GM18505 (cell line): ENCODE measurements at regions not wholly inside any gene's neighbourhood (a gene's known extent, or its start where the extent isn't known, plus 50 kb on each side); places are given as distances from the start of the nearest gene placed in this dataset.

Source experiments
- ATAC-seq: cut with Tn5 transposase; IDR thresholded peaks from one replicate; pipeline ENCODE4 v1.9.1; 2021; ENCODE audit not compliant: unreplicated experiment
- POLR2A ChIP-seq: IDR thresholded peaks from 4 replicates; pipeline ENCODE4 v1.6.1; 2011; ENCODE audit warnings: borderline replicate concordance; ENCODE audit not compliant: insufficient read depth, insufficient read length; ENCODE audit errors: extremely low read depth

DNA sequence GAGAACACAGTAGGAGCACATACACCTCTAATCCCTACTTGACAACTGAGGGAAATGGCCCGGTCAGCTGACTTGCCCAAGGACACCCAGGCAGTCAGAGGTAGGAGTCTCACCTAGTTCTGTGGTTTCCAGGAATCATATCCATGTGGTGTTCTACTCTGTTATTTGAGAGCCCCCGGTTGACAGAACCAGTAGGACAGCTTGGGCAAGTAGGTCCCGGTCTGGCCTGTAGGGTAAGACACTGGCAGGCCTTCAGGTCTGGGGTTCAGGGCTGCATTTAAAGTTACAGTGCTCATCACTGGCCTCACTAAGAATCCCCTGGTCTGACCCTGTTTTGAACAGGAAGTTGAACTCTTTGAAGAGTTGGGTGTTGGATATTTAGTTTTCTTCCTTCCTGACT, 476.1 kb downstream of the SHQ1 start:
- no peak for ATAC-seq

DNA sequence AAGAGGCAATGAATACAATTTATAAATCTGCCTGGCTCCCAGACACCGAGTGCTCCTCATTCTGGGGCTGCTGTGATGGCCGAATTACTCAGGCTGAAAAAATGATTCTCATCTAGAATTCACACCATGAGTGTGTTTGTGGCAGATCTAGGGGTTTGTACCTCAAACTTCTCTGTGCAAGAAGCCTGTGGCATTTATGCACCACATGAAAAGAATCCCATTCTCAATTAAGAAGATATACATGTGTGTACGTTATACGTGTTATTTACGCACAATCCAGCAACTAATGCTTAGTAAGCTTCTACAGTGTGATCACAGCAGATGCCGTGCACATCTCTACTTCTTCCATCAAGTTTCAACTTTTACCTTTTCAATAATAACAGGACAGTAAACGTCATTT, 476.8 kb downstream of the SHQ1 start:
- TF ChIP-seq POLR2A = no peak
- no peak for ATAC-seq

More for the DNA sequence above, 476.1 kb downstream of the SHQ1 start:
- TF ChIP-seq POLR2A = no peak

DNA sequence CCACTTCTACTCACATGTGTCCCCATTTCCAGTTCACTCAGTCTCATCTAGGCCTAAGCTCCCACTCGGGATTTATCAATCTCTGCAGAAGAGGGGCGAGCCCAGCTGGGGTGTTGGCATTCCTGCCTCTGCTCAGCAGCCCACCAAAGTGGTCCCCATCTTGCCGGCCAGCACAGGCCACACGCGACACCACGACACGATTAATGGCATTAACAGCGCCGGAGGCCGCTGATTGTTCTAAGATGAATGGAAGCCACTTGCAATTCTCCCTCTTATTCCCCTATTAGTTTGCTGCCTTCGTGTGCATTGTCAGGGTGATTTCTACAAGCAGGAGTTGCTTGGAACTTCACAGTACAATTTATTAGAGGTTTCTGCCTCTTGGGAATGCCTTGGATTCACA, 477.3 kb downstream of the SHQ1 start:
- no peak for ATAC-seq
- TF ChIP-seq POLR2A = no peak

DNA sequence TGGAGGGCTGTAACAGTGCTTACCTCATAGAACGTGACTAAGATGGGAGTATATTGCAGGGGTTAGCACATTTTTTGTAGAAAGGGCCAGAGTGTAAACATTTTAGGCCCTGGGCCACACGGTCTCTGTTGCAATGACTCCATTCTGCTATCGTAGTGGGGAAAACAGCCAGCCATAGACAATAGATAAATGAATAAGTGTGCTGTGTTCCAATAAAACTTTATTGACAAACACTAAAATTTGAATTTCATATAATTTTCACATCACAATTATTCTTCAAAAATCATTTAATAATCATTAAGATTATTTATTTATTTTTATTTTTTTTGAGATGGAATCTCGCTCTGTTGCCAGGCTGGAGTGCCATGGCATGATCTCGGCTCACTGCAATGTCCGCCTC, 478.6 kb downstream of the SHQ1 start:
- TF ChIP-seq POLR2A = no peak
- ATAC-seq = no peak

DNA sequence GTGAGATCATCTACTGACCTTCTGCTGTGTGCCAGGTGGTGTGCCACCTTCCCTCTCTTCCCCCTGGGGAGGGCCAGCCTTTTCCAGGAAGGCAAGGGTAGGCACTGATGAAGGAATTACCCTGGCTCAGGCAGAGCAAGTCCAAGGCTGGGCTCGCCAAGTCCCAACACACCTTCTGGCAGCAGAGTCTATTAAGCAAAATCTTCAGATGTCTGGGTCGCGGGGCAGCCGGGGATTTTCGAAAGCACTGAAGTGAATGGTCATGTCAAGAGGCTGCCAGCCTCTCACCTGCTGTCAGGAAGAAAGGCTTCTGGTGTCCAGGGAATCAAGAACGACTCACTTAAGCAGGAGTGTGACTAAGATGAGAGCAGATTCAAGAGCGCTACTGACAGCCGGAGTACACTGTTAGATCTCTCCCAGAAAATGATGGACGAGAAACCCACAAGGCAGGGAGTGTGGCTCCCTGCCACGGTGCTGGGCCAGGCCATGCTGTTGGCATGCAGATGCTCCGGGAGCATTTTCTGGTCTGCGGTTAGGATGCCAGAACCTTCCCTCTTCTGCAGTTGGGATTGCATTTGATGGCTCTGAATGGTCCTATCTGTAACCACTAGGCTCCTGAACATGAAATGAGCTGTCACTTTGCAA, 479.8 kb downstream of the SHQ1 start:
- TF ChIP-seq POLR2A = no peak
- ATAC-seq = no peak

DNA sequence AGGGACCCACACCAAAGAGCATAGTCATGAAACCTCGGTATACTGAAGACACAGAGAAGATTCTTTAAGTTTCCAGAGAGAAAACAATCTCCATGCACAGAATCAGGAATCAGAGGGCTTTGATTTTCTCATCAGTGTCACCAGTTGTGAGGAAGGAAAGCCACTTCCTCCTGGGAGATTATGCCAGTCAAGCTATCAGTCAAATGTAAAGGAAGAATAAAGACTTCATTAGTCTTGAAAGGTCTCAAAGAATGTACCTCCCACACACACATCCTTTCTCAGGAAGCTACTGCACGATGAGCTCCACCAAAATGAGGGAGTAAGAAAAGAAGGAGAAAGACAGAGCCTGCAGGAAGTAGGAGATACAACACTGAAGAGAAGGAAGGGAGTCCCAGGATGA, 486.3 kb downstream of the SHQ1 start:
- no peak for ATAC-seq
- no peak for TF ChIP-seq POLR2A

DNA sequence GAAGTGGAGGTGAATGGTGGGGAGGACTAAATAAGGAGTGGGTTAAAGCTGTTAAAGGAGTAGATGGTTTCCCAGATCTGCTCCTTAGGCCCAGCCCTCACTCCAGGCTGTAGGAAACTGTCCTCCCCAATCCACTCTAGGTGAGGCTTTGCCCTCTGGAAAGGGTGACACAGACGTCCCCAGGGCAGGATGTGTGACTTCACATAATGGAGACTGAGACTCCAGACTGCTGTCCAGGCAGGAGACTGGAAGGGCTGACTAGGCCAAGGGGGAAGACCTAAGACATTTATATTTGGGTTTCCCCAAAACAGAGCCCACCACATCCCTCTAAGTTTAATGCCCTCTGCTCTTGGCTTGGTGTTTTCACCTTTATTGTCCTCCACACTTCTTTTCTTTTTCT, 488.5 kb downstream of the SHQ1 start:
- TF ChIP-seq POLR2A = no peak
- ATAC-seq = no peak

DNA sequence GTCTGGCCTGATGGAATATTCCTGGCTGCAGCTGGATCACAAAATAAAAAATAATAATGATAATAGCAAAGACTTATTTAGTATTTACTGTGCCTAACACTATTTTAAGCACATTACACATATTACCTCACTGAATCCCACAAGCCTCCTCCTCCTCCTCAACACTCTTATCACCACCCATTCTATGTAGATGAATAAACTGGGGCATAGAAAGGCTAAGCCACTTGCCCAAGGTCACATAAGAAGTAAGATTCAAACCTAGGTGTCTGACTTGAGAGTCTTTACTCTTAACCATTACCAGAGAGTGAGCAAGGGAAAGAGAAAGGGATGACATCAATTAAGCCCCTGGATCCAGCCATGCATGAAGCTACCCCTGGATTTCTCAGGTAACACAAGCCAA, 493.1 kb downstream of the SHQ1 start:
- no peak for ATAC-seq
- TF ChIP-seq POLR2A = no peak

DNA sequence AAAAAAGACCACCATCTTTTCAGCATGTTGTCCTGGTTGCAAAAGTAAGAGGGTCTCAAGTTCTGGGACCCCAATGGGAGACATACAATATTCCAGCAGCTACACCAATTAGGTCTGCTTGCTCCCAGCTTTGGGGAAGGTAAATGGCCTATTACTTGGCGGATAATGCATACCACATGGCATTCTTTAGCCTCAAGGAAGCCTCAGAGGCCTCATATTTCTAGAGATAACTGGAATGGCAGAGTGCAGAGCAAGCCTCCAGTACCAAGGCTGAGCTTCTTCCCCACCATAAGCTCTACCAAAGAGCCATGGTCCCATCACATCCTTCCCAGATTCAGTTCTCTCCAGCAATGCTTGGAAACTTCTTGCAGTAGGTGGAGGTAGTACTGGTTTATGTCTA, 493.8 kb downstream of the SHQ1 start:
- no peak for TF ChIP-seq POLR2A
- ATAC-seq = no peak

DNA sequence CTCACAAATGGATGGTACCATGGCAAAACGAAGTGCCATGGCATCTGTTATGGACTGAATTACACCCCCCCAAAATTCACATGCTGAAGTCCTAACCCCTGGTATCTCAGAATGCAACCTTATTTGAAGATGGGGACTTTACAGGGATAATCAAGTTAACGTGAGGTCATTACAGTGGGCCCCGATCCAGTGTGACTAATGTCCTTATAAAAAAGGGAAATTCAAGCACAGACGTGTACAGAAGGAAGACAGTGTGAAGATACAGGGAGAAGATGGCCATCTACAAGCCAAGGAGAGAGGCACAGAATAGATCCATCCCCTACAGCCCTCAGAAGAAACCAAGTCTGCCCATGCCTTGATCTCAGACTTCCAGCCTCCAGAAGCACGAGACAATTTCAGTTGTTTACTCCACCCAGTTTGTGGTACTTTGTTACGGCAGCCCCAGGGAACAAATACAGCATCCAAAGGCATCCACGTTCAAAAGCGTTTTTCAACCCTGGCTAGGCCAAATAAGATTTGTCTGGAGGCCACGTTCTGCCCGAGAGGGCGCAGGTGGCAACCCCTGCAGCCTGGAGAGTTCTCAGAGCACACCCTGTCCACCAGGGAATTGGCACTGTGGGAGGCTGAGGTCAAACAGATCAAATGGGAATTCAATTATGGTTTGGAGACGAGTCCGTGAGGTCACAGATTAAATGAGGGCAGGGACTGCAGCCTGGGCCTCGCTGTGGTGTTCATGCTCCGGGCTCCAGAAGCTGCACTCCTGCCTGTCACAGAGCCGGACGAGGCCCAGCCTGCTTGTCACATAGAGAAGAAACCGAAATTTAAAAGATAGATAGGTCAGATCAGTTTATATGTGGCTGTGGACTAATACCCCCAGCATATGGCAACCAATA, 494.8 kb downstream of the SHQ1 start:
- no peak for ATAC-seq
- TF ChIP-seq POLR2A = no peak

DNA sequence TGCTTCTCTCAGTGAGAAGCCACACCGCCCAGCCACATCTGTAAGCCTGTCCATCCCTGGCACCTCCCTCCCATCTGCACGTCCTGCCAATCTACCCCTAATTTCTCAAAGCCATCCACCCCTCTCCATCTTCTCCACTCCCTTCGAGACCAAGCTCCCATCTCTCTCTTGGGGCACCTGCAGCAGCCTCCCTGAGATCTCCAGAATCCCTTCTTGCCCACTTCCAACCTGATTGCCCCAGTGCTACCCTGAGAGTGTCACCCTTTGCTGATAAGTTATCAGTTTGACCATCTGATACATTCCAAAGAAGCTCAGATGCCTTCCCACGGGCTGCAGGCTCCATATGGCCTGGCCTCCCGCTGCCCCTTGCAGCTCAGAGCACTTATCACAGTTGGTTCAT, 496.1 kb downstream of the SHQ1 start:
- ATAC-seq = no peak
- no peak for TF ChIP-seq POLR2A

DNA sequence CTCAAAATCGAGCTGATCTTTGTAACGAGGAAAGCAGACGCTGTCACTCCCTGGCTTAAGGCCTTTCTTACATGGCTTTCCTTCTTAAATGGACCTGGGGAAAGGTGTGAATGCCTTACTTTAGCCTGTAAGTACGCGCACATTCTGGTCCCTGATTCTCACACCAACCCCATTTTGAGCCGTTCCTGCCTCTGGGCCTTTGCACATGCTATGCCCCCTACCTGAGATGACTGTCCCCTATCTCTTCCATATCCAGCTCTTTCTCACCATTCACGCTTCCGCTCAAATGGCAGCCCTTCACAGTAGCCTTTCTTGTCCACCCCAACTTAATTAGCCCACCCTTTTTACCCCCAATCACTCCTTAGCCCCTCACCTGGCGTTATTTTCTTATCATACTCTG, 496.7 kb downstream of the SHQ1 start:
- TF ChIP-seq POLR2A = no peak
- no peak for ATAC-seq

DNA sequence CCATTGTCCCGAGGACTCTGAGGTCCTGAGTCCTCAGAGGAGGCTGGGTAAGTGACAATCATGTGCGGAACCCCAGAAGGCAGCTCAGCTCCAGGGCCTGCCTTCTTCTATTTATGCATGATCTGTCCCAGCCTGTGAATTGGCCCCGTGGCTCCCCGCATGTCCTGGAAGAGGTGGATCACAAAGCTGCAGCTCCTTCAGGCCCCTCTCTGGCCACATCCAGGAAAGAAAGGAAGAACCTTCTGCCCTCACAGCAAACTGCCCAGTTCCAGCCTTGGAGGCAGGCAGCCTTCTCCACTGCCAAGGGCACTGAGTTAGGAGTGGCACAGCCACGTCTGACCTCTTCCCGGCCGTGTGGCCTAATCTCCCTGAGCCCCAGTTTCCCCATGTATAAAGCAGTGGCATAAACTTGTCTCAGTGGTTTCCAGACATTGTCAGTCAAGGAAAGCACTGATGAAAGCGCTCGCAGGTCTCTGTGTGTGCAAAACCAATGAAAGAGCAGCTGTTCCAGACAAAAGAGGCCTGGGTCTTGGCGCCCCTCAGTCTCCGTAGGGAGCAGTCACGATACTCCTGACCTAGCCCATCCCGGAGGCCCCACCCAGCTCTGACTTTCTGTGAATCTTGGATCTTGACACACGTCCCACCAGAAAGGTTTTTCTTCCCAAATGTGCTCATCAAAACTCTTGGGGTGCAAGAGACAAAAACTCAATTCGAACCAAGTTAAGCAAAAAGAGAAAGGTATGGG, 497.3 kb downstream of the SHQ1 start:
- ATAC-seq = no peak
- TF ChIP-seq POLR2A = no peak

DNA sequence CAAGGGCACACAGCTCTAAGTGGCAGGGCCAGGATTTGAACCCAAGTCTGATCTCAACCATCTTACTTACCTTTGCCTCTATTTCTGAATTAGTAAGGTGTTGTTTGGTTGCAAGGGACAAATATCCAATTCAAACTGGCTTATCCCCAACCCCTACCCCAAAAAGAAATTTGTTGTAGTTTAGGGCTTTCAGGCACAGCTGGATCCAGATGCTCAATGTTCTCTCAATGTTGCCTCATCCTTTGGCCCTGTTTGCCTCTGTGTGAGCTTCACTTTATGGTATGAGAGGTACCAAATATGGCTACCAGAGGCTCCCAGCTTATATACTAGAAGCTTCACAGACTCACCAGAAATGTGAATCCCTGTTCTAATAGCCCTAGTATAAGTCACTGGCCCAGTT, 499.9 kb downstream of the SHQ1 start:
- TF ChIP-seq POLR2A = no peak
- no peak for ATAC-seq

DNA sequence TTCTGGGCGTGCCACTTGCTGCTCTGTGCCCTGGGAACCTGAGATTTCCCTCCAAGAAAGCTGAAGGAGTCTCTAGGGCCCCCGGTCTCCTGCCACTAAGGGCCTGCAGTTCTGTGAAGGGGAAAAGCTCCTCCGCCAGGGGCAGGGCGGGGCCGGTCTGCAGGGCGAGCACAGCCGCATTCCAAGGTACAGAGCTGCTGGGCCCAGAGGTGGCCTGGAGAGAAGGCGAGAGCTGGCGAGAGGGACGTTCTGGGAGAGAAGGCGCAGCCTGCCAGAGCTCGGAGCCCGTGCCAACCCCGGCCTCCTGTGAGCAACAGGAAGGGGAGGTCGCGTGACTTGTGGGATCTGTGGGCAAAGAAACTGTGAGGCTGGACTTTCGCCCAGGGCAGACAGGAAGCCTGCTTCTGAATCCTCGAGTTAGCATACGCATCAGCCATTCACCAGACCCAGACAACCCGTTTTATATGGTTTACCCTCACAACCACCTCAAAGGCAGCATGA, 500.4 kb downstream of the SHQ1 start:
- peak; percentile 70 for ATAC-seq

More for the DNA sequence above, 500.4 kb downstream of the SHQ1 start:
- no peak for TF ChIP-seq POLR2A
